Bronchial epithelial cell (primary cell): ENCODE measurements at regions not wholly inside any gene's neighbourhood (a gene's known extent, or its start where the extent isn't known, plus 50 kb on each side); places are given as distances from the start of the nearest gene placed in this dataset.

Experiments
- DNase-seq: peaks from one replicate; pipeline ENCODE4 v3.0.0-alpha.2; 2010; ENCODE audit warnings: low read depth
- FAIRE-seq: peaks from 2 replicates; lab custom pipeline; 2011; peaks lifted over from hg19 to GRCh38; lab: Jason Lieb, UNC
- H3K27me3 ChIP-seq: 2 replicates; pipeline ENCODE4 v1.5.1; 2011; ENCODE audit warnings: low read length; ENCODE audit not compliant: control insufficient read depth, insufficient read depth
- H3K36me3 ChIP-seq: 2 replicates; pipeline ENCODE4 v1.5.1; 2011; ENCODE audit warnings: low read length; ENCODE audit not compliant: control insufficient read depth, insufficient read depth
- H3K4me3 ChIP-seq: 2 replicates; pipeline ENCODE4 v1.5.1; 2011; ENCODE audit warnings: mild to moderate bottlenecking, low read depth, low read length, control low read depth
- TF ChIP-seq, protein P1 (sequence below): IDR thresholded peaks from 2 replicates; pipeline ENCODE4 v1.5.1; 2011; ENCODE audit warnings: mild to moderate bottlenecking, moderate library complexity, low read length, control low read depth, inconsistent platforms; ENCODE audit not compliant: insufficient read depth, severe bottlenecking

DNA sequence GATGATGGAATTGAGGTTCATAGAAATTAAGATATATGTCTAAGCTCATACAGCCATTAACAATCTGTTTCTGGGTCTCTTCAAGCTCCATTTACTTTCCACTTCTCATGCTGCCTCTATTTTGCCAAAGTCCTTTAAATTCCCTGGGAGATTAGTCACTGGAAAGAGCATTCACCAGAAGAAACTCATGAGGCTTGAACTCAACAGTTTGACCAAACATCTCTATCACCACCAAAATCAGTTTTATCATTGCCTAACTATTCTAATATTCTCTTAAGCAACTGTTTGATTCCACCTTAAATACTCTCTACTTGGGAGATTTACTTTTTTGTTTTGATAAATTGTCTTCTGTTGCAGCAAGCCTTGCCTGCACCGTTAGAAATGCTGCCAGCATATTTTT is 881.3 kb downstream of the KCNA4 start:
- TF ChIP-seq, protein P1, sequence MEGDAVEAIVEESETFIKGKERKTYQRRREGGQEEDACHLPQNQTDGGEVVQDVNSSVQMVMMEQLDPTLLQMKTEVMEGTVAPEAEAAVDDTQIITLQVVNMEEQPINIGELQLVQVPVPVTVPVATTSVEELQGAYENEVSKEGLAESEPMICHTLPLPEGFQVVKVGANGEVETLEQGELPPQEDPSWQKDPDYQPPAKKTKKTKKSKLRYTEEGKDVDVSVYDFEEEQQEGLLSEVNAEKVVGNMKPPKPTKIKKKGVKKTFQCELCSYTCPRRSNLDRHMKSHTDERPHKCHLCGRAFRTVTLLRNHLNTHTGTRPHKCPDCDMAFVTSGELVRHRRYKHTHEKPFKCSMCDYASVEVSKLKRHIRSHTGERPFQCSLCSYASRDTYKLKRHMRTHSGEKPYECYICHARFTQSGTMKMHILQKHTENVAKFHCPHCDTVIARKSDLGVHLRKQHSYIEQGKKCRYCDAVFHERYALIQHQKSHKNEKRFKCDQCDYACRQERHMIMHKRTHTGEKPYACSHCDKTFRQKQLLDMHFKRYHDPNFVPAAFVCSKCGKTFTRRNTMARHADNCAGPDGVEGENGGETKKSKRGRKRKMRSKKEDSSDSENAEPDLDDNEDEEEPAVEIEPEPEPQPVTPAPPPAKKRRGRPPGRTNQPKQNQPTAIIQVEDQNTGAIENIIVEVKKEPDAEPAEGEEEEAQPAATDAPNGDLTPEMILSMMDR = no peak
- Histone ChIP-seq H3K36me3 (no peaks in the 10 kb centered on the region), H3K27me3 (no peaks in the 10 kb centered on the region), H3K4me3 (no peak overlapping the region)
- no peak for FAIRE-seq
- no peak for DNase-seq

DNA sequence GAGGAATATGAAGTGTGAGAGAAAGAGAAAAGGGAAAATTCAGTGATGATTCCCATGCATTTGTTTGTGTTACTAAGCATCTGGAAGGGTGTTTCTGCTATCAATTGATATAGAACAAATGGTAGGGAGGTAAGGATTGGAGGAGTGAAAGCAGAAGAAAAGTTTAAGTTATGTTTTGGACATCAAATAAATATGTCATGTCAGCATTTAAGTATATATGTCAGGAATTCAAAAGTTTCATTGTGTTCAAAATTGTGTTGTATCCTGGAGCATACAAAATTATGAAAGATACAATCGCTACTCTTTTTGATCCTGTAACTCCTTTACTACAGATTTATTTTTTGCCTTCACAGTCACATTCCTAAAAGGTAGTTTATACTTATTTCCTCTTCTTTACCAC is 885.8 kb downstream of the KCNA4 start:
- TF ChIP-seq, protein P1 = no peak
- H3K27me3 ChIP-seq = no peaks in the 10 kb centered on the region
- no peak for FAIRE-seq
- DNase-seq = no peak
- H3K36me3 ChIP-seq = no peaks in the 10 kb centered on the region
- H3K4me3 ChIP-seq = no peak overlapping the region

DNA sequence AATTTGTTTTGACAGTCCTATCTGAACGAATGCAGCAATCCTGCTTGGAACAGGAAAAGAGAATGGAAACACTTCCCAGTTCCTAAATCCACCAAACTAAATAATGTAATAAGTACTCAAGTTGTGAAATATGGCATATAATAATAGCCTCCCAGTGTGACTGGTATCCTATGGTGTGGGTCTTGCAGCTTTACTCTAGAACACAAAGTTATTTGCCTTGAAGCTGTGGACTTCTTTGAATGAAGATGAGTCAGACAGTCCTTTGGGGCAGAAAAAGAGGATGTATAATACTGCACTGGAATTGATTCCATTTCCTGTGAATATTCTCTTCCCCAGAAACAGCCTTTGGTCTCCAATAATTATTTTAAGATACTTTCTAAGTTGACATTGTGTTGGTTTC is 887.0 kb downstream of the KCNA4 start:
- Histone ChIP-seq H3K36me3 (no peaks in the 10 kb centered on the region), H3K27me3 (no peaks in the 10 kb centered on the region), H3K4me3 (no peak overlapping the region)
- DNase-seq = peak; percentile 46
- no peak for FAIRE-seq
- TF ChIP-seq, protein P1 = no peak

DNA sequence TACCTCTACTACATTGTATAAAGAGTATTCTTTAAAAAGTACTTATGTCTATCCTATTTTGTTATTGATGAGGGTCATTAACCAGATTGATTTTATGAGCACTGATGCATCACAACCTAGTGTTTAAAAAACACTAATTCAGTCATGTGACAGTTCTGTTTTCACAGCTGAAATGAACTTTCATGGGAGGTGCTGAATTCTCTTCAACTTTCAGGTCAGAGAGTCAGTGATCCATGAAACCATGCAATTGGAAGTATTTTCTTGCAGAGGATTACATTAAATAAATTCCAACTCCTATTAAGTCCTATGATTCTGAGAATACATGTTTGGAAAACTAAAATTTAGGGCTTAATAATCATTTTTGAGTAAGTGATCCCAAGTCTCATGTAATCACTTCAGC is 889.4 kb downstream of the KCNA4 start:
- Histone ChIP-seq H3K27me3 (no peaks in the 10 kb centered on the region), H3K4me3 (no peak overlapping the region), H3K36me3 (no peaks in the 10 kb centered on the region)
- FAIRE-seq (no peak), DNase-seq (no peak)
- TF ChIP-seq, protein P1 = no peak

DNA sequence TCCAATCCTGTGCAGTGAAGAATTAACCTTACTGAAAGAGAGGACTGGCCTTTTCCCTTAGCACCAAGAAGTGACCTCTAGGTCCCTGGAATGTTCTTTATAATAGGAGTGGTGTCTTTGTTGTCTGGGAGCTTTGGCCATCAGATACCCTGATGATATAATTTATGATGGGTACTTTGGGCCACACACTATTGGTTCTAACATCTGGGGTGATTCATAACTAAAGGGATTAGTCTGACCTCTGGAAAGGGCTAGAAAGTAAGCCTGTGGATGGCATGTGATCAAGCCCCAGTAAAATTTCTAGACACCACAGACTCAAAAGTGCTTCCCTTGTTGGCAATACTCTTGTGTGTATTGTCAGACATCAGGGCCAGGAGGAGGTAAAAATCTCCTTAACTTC is 891.2 kb downstream of the KCNA4 start:
- H3K4me3 ChIP-seq = no peak overlapping the region
- TF ChIP-seq, protein P1 = no peak
- no peaks in the 10 kb centered on the region for H3K27me3 ChIP-seq
- FAIRE-seq (no peak), DNase-seq (no peak)
- H3K36me3 ChIP-seq = no peaks in the 10 kb centered on the region

DNA sequence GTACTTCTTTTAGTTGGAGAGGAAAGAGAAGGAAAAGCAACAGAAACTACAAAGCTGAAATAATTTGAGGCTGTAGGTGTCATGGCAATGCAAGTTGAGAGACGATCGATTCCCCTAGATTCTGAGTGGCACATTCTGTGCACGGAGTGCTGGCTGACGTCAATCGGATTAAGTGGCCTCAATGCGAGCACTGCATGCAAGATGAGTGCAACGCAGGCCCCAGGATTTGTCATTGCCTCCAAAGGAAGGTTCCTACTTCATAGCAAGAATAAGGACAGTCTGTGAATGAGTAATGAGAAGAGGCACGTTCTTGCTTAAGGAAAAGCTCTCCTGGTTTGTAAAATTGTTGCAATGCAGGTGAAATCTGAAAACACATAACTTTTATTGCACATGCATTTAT is 892.4 kb downstream of the KCNA4 start:
- no peak for DNase-seq
- H3K36me3 ChIP-seq = no peaks in the 10 kb centered on the region
- H3K27me3 ChIP-seq = no peaks in the 10 kb centered on the region
- H3K4me3 ChIP-seq = no peak overlapping the region
- TF ChIP-seq, protein P1 = no peak
- no peak for FAIRE-seq
